HEK293 (cell line): ENCODE measurements at regions not wholly inside any gene's neighbourhood (a gene's known extent, or its start where the extent isn't known, plus 50 kb on each side); places are given as distances from the start of the nearest gene placed in this dataset.

Experiments
- CTCF ChIP-seq: fragments of 450-650 bp; formaldehyde crosslinking; IDR thresholded peaks from 2 replicates; pipeline ENCODE4 v1.5.1; 2016; ENCODE audit warnings: missing biosample characterization, missing genetic modification characterization
- INSM2 ChIP-seq: fragments of 450-650 bp; formaldehyde crosslinking; IDR thresholded peaks from 2 replicates; pipeline ENCODE4 v1.5.1; 2016; ENCODE audit warnings: missing biosample characterization, missing genetic modification characterization
- TCF7L2 ChIP-seq: IDR thresholded peaks from 2 replicates; pipeline ENCODE4 v1.6.1; 2011; ENCODE audit warnings: low read depth, mild to moderate bottlenecking, inconsistent platforms, low read length, moderate library complexity, borderline replicate concordance
- ZBTB49 ChIP-seq: fragments of 450-650 bp; formaldehyde crosslinking; IDR thresholded peaks from 2 replicates; pipeline ENCODE4 v1.5.1; 2016; ENCODE audit warnings: missing biosample characterization, missing genetic modification characterization, low read depth
- ZNF10 ChIP-seq: fragments of 450-650 bp; formaldehyde crosslinking; IDR thresholded peaks from 2 replicates; pipeline ENCODE4 v1.5.1; 2017; ENCODE audit warnings: missing biosample characterization, missing genetic modification characterization
- ZNF140 ChIP-seq: fragments of 450-650 bp; formaldehyde crosslinking; IDR thresholded peaks from 2 replicates; pipeline ENCODE4 v1.5.1; 2016; ENCODE audit warnings: missing biosample characterization, missing genetic modification characterization
- ZNF18 ChIP-seq: fragments of 450-650 bp; formaldehyde crosslinking; IDR thresholded peaks from 2 replicates; pipeline ENCODE4 v1.5.1; 2016; ENCODE audit warnings: missing biosample characterization, missing genetic modification characterization
- ZNF274 ChIP-seq, 2 experiments: fragments of 200-500 bp in 1 of 2; fragments of 450-650 bp in 1 of 2; sonication (Bioruptor generic) in 1 of 2; formaldehyde crosslinking in 1 of 2; IDR thresholded peaks; 2 replicates each; pipeline versions ENCODE4 v1.5.1 to v1.6.1; 2014 to 2016; ENCODE audit warnings: borderline replicate concordance in 1 of 2, inconsistent platforms in 1 of 2, low read length in 1 of 2, missing biosample characterization in 1 of 2, missing genetic modification characterization in 1 of 2
- ZNF391 ChIP-seq: fragments of 450-650 bp; formaldehyde crosslinking; IDR thresholded peaks from 2 replicates; pipeline ENCODE4 v1.5.1; 2016; ENCODE audit warnings: low read depth, missing biosample characterization, missing genetic modification characterization, borderline replicate concordance
- ZNF658 ChIP-seq: fragments of 450-650 bp; formaldehyde crosslinking; IDR thresholded peaks from 2 replicates; pipeline ENCODE4; 2016; ENCODE audit warnings: missing biosample characterization, missing genetic modification characterization
- ZNF768 ChIP-seq: fragments of 450-650 bp; formaldehyde crosslinking; IDR thresholded peaks from 2 replicates; pipeline ENCODE4 v1.5.1; 2018; ENCODE audit warnings: missing biosample characterization, mild to moderate bottlenecking, missing genetic modification characterization
- ZNF777 ChIP-seq: fragments of 450-650 bp; formaldehyde crosslinking; IDR thresholded peaks from 2 replicates; pipeline ENCODE4 v1.5.1; 2017; ENCODE audit warnings: missing biosample characterization, missing genetic modification characterization, borderline replicate concordance
- ZNF837 ChIP-seq: fragments of 450-650 bp; formaldehyde crosslinking; IDR thresholded peaks from 2 replicates; pipeline ENCODE4 v1.5.1; 2016; ENCODE audit warnings: missing biosample characterization, missing genetic modification characterization
- ZXDB ChIP-seq: fragments of 450-650 bp; formaldehyde crosslinking; IDR thresholded peaks from 2 replicates; pipeline ENCODE4 v1.5.1; 2016; ENCODE audit warnings: missing biosample characterization, missing genetic modification characterization

GRCh38 chr22:22156348-22156715 is 88.3 kb upstream of the VPREB1 start:
- no peak for TF ChIP-seq CTCF (tag by site-specific recombination)
- TF ChIP-seq ZBTB49 (tag by site-specific recombination), result no peak
- no peak for TF ChIP-seq ZNF140 (tag by site-specific recombination)
- no peak for TF ChIP-seq ZNF18 (tag by site-specific recombination)
- no peak for TF ChIP-seq ZNF274 (IDR thresholded peaks at IDR 0.05; ENCODE audit: low read length)
- TF ChIP-seq ZNF274 (tag by site-specific recombination; IDR thresholded peaks at IDR 0.05; ENCODE audit: borderline replicate concordance), result no peak
- TF ChIP-seq ZNF837, result no peak
- TF ChIP-seq ZNF658 (tag by site-specific recombination), result no peak
- TF ChIP-seq INSM2 (tag by site-specific recombination), result no peak
- TF ChIP-seq ZNF10, result no peak
- no peak for TF ChIP-seq ZNF391 (tag by site-specific recombination)
- TF ChIP-seq ZNF777 (tag by site-specific recombination), result no peak
- no peak for TF ChIP-seq ZNF768
- no peak for TF ChIP-seq TCF7L2
- TF ChIP-seq ZXDB, result no peak
